ENCODE measurements at regions not wholly inside any gene's neighbourhood (a gene's known extent, or its start where the extent isn't known, plus 50 kb on each side); places are given as distances from the start of the nearest gene placed in this dataset.
A peak's percentile ranks its signal among the peaks of the same experiment; 100 is the strongest.

- DNase-seq (ENCODE audit: low spot score), result no peak
- Histone ChIP-seq H3K4me3 (ENCODE audit: low read depth, low read length, poor library complexity, severe bottlenecking) (no peak overlapping the region), H3K4me2 (ENCODE audit: low read length) (no peak overlapping the region), H3K9me3 (ENCODE audit: low read length) (no peaks in the 10 kb centered on the region), H3K79me2 (ENCODE audit: insufficient read depth, low read depth, low read length) (no peaks in the 10 kb centered on the region), H3K27ac (ENCODE audit: low read depth, low read length, poor library complexity, severe bottlenecking) (no peak overlapping the region), H4K20me1 (ENCODE audit: insufficient read depth, low read length) (no peaks in the 10 kb centered on the region), H2AFZ (ENCODE audit: low read length) (peak overlapping the region; percentile 79), H3K4me1 (ENCODE audit: insufficient read depth, low read length, poor library complexity, severe bottlenecking) (peaks cover 17% of the 10 kb centered on the region), H3K36me3 (ENCODE audit: insufficient read depth, low read length) (no peaks in the 10 kb centered on the region), H3K9me2 (ENCODE audit: insufficient read depth, low read length) (no peaks in the 10 kb centered on the region)
- ChIA-PET POLR2A (interaction anchor here (1.0 to 2.4 kb wide), 5 partner anchors 9 to 37 kb away, joined by 3 to 10 read pairs (median 6); no protein-coding TSS in a partner anchor), CTCF (ENCODE audit: unreplicated experiment) (no interaction called here)
- no TSS peak for BruUV-seq (replicated peaks)
- TF ChIP-seq EZH2phosphoT487 (IDR thresholded peaks at IDR 0.05; ENCODE audit: borderline replicate concordance, low read depth, low read length) (no peak), CTCF (conservative IDR thresholded peaks at IDR 0.05; ENCODE audit: low read length) (no peak)
- intact Hi-C loops (cut with micrococcal nuclease; ENCODE audit: unreplicated experiment), result no loop called here
Measured at GRCh38 chr5:36366883-36367282, 65.2 kb upstream of the RANBP3L start.

DNA sequence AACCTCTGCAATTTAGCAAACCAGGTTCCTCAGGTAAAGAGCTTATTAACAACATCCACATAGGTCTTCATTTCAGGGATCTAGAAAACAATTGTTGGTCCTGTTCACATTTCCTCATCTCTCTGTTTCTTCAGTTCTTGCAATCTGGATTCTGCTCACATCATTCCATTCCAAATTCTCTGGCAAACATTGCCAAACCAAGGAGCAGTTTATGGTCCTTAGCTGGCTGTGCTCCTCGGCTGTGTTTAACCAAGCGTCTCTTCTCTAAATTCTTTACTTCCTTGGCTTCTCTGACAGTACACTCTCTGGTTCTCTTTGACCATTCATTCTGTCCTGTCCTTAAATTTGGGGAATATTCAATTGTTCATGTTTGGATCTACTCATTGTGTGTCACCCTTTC, 65.8 kb upstream of the RANBP3L start:
- BruUV-seq (replicated peaks), result no TSS peak
- intact Hi-C loops (cut with micrococcal nuclease; ENCODE audit: unreplicated experiment), result no loop called here
- ChIA-PET POLR2A (interaction anchor here (1.0 to 2.4 kb wide), 6 partner anchors 9 to 37 kb away, joined by 3 to 10 read pairs (median 7); no protein-coding TSS in a partner anchor), CTCF (ENCODE audit: unreplicated experiment) (no interaction called here)
- Histone ChIP-seq H4K20me1 (ENCODE audit: insufficient read depth, low read length) (no peaks in the 10 kb centered on the region), H3K79me2 (ENCODE audit: insufficient read depth, low read depth, low read length) (no peaks in the 10 kb centered on the region), H3K4me2 (ENCODE audit: low read length) (no peak overlapping the region), H3K4me3 (ENCODE audit: low read depth, low read length, poor library complexity, severe bottlenecking) (no peak overlapping the region), H3K27ac (ENCODE audit: low read depth, low read length, poor library complexity, severe bottlenecking) (no peak overlapping the region), H3K9me2 (ENCODE audit: insufficient read depth, low read length) (no peaks in the 10 kb centered on the region), H3K36me3 (ENCODE audit: insufficient read depth, low read length) (no peaks in the 10 kb centered on the region), H2AFZ (ENCODE audit: low read length) (peak overlapping the region; percentile 79), H3K4me1 (ENCODE audit: insufficient read depth, low read length, poor library complexity, severe bottlenecking) (peaks cover 17% of the 10 kb centered on the region), H3K9me3 (ENCODE audit: low read length) (no peaks in the 10 kb centered on the region)
- TF ChIP-seq EZH2phosphoT487 (IDR thresholded peaks at IDR 0.05; ENCODE audit: borderline replicate concordance, low read depth, low read length) (no peak), CTCF (conservative IDR thresholded peaks at IDR 0.05; ENCODE audit: low read length) (no peak)
- no peak for DNase-seq (ENCODE audit: low spot score)

DNA sequence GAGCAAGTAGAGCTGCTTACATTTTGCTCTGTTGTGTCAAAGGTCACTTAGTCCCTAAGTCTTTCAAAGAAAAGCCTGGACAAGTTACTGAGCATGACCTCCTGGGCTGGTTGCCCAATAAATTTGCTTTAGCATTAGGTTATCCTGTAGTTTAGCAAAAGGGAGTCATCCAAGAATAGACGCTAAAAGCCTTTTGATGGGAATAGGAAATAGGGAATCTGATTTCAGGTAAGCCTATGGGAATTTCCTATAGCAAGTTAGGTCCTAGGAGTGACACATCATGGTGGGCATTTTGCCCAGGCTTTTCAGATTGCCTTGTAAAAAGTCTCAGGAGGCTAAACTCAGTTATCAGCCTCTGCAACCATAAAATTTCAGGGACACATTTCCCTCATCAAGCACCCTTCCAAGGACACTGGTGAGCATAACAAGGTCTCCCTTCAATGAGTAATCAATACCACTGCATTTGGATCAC, 67.6 kb upstream of the RANBP3L start:
- Histone ChIP-seq H3K4me3 (ENCODE audit: low read depth, low read length, poor library complexity, severe bottlenecking) (no peak overlapping the region), H3K27ac (ENCODE audit: low read depth, low read length, poor library complexity, severe bottlenecking) (no peak overlapping the region), H3K9me2 (ENCODE audit: insufficient read depth, low read length) (no peaks in the 10 kb centered on the region), H3K36me3 (ENCODE audit: insufficient read depth, low read length) (no peaks in the 10 kb centered on the region), H3K79me2 (ENCODE audit: insufficient read depth, low read depth, low read length) (no peaks in the 10 kb centered on the region), H3K4me2 (ENCODE audit: low read length) (no peak overlapping the region), H3K4me1 (ENCODE audit: insufficient read depth, low read length, poor library complexity, severe bottlenecking) (peaks cover 17% of the 10 kb centered on the region), H3K9me3 (ENCODE audit: low read length) (no peaks in the 10 kb centered on the region), H2AFZ (ENCODE audit: low read length) (no peak overlapping the region), H4K20me1 (ENCODE audit: insufficient read depth, low read length) (no peaks in the 10 kb centered on the region)
- TF ChIP-seq EZH2phosphoT487 (IDR thresholded peaks at IDR 0.05; ENCODE audit: borderline replicate concordance, low read depth, low read length) (no peak), CTCF (conservative IDR thresholded peaks at IDR 0.05; ENCODE audit: low read length) (no peak)
- POLR2A ChIA-PET, result interaction anchor here (0.7 kb wide), 1 partner anchor 58 kb away, joined by 3 read pairs; no protein-coding TSS in a partner anchor
- no TSS peak for BruUV-seq (replicated peaks)
- DNase-seq (ENCODE audit: low spot score), result no peak
- intact Hi-C loops (cut with micrococcal nuclease; ENCODE audit: unreplicated experiment), result no loop called here
- CTCF ChIA-PET (ENCODE audit: unreplicated experiment), result no interaction called here
